Dendritic cell treated with granulocyte-macrophage colony-stimulating factor and Interleukin-4, amounts not matched to agents 40 ng/mL and 50 ng/mL, for 4 days (primary cell): ENCODE measurements at regions not wholly inside any gene's neighbourhood (a gene's known extent, or its start where the extent isn't known, plus 50 kb on each side); places are given as distances from the start of the nearest gene placed in this dataset.

Source experiments
- H3K27ac Mint-ChIP-seq: one replicate; pipeline ENCODE4 v1.8.0; 2022; ENCODE audit warnings: mild to moderate bottlenecking, mixed read lengths
- H3K27me3 Mint-ChIP-seq: one replicate; pipeline ENCODE4 v1.8.0; 2022; ENCODE audit warnings: mild to moderate bottlenecking, mixed read lengths
- H3K36me3 Mint-ChIP-seq: one replicate; pipeline ENCODE4 v1.8.0; 2022; ENCODE audit warnings: low read depth, mixed read lengths
- H3K4me1 Mint-ChIP-seq: one replicate; pipeline ENCODE4 v1.8.0; 2022; ENCODE audit warnings: low read depth, mixed read lengths
- H3K4me3 Mint-ChIP-seq: one replicate; pipeline ENCODE4 v1.8.0; 2022; ENCODE audit warnings: mild to moderate bottlenecking, moderate library complexity, mixed read lengths
- H3K9me3 Mint-ChIP-seq: one replicate; pipeline ENCODE4 v1.8.0; 2022; ENCODE audit warnings: mixed read lengths
- intact Hi-C: fragments of 100-400 bp; cut with micrococcal nuclease; formaldehyde crosslinking; loops from one replicate; pipeline ENCODE4 v1.15.0; 2022

DNA sequence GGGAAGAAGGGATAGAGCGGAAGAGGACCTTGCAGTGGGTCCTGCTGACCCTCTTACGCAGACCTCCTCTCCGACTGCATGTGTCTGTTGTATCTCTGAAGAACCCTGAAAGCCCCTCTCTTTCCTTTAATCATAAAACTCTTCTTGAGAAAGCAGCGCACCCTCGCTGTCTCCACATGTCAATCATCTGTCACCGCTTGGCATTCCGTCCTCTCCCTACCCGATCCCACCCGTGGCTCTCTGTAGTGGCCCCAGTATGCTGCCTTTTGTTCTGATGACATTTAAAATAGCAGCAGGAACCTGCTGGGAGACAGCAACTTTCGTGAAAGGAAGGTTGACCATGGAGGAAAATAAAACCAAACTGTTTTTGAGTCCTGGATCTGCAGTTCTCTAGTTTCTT, 582.9 kb upstream of the SALL3 start:
- Mint-ChIP-seq H3K27me3 (no peaks in the 10 kb centered on the region), H3K4me3 (no peak overlapping the region), H3K9me3 (no peaks in the 10 kb centered on the region), H3K4me1 (no peaks in the 10 kb centered on the region), H3K36me3 (no peaks in the 10 kb centered on the region), H3K27ac (no peak overlapping the region)
- intact Hi-C loops: no loop called here

GRCh38 chr18:78399992-78400503, 579.6 kb upstream of the SALL3 start:
- Mint-ChIP-seq H3K9me3 (no peaks in the 10 kb centered on the region), H3K4me1 (no peaks in the 10 kb centered on the region), H3K27ac (no peak overlapping the region), H3K36me3 (no peaks in the 10 kb centered on the region), H3K4me3 (no peak overlapping the region), H3K27me3 (no peaks in the 10 kb centered on the region)
- intact Hi-C loops: no loop called here

- Mint-ChIP-seq H3K4me3 (no peak overlapping the region), H3K4me1 (no peaks in the 10 kb centered on the region), H3K27ac (no peak overlapping the region), H3K36me3 (no peaks in the 10 kb centered on the region), H3K27me3 (peaks cover 8% of the 10 kb centered on the region), H3K9me3 (no peaks in the 10 kb centered on the region)
- intact Hi-C loops: no loop called here
Measured at GRCh38 chr18:78402440-78402839, 577.2 kb upstream of the SALL3 start.

DNA sequence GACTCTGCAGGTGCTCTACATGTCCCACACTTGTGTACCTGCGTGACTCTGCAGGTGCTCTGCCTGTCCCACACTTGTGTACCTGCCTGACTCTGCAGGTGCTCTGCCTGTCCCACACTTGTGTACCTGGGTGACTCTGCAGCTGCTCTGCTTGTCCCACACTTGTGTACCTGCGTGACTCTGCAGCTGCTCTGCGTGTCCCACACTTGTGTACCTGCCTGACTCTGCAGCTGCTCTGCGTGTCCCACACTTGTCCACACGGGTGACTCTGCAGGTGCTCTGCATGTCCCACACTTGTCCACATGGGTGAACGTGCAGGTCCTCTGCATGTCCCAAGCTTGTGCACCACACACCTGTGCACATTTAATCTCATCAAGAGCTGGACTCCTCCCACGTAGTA, 576.7 kb upstream of the SALL3 start:
- Mint-ChIP-seq H3K36me3 (no peaks in the 10 kb centered on the region), H3K4me1 (no peaks in the 10 kb centered on the region), H3K27me3 (peaks cover 10% of the 10 kb centered on the region), H3K27ac (no peak overlapping the region), H3K9me3 (no peaks in the 10 kb centered on the region), H3K4me3 (no peak overlapping the region)
- intact Hi-C loops: no loop called here

GRCh38 chr18:78403371-78403770, 576.2 kb upstream of the SALL3 start:
- Mint-ChIP-seq H3K4me1 (no peaks in the 10 kb centered on the region), H3K4me3 (no peak overlapping the region), H3K27me3 (peaks cover 10% of the 10 kb centered on the region), H3K36me3 (no peaks in the 10 kb centered on the region), H3K27ac (no peak overlapping the region), H3K9me3 (no peaks in the 10 kb centered on the region)
- intact Hi-C loops: no loop called here

GRCh38 chr18:78405763-78406162, 573.9 kb upstream of the SALL3 start:
- H3K27me3 Mint-ChIP-seq: peaks cover 10% of the 10 kb centered on the region
- no peaks in the 10 kb centered on the region for H3K4me1 Mint-ChIP-seq
- H3K36me3 Mint-ChIP-seq: no peaks in the 10 kb centered on the region
- intact Hi-C loops: no loop called here
- no peak overlapping the region for H3K27ac Mint-ChIP-seq
- no peaks in the 10 kb centered on the region for H3K9me3 Mint-ChIP-seq
- H3K4me3 Mint-ChIP-seq: no peak overlapping the region

GRCh38 chr18:78406743-78407465, 572.7 kb upstream of the SALL3 start:
- no peak overlapping the region for H3K27ac Mint-ChIP-seq
- no peaks in the 10 kb centered on the region for H3K9me3 Mint-ChIP-seq
- intact Hi-C loops: no loop called here
- no peaks in the 10 kb centered on the region for H3K4me1 Mint-ChIP-seq
- no peak overlapping the region for H3K4me3 Mint-ChIP-seq
- no peaks in the 10 kb centered on the region for H3K36me3 Mint-ChIP-seq
- H3K27me3 Mint-ChIP-seq: peaks cover 10% of the 10 kb centered on the region

DNA sequence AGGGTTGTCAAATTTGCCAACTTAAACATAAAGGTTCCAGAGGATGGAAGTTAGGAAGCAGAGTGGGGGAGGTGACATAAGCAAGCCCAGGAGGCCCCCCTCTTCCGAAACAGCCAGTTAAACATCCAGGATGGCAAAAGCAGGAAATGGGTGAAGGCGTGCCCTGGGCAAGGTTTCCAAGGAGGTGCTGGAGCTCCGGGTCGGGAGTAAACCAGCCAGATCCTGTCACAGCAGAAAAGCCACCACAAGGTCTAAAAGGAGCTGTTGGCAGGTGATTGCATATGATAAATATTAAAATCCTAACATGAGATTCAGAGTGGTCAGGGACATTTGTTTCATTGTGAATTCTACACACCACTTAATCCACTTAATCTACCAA, 572.2 kb upstream of the SALL3 start:
- Mint-ChIP-seq H3K9me3 (no peaks in the 10 kb centered on the region), H3K4me3 (no peak overlapping the region)

DNA sequence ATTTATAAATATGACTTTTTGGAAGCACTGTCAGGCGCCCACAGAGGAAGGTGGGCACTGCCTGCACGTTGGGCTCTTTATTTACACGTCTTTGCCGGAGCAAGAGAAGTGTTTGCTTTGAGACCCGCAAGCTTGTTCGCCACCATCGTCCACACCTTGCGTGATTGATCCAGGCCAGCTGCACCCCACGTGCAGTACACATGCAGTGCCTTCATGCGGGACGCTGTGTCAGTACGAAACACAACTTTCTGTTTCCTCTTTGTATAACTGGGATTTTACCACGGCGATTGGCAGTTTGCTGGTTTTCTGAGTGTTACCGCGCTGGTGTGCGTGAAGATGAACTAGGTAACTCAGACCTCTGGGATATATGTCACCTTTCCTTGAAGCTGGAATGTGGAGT, 571.0 kb upstream of the SALL3 start:
- Mint-ChIP-seq H3K4me1 (no peaks in the 10 kb centered on the region), H3K9me3 (no peaks in the 10 kb centered on the region), H3K36me3 (no peaks in the 10 kb centered on the region), H3K27ac (no peak overlapping the region), H3K4me3 (no peak overlapping the region), H3K27me3 (peaks cover 10% of the 10 kb centered on the region)
- intact Hi-C loops: no loop called here

More for the DNA sequence above, 572.2 kb upstream of the SALL3 start:
- intact Hi-C loops: no loop called here
- Mint-ChIP-seq H3K36me3 (no peaks in the 10 kb centered on the region), H3K27ac (no peak overlapping the region), H3K4me1 (no peaks in the 10 kb centered on the region), H3K27me3 (peaks cover 10% of the 10 kb centered on the region)

DNA sequence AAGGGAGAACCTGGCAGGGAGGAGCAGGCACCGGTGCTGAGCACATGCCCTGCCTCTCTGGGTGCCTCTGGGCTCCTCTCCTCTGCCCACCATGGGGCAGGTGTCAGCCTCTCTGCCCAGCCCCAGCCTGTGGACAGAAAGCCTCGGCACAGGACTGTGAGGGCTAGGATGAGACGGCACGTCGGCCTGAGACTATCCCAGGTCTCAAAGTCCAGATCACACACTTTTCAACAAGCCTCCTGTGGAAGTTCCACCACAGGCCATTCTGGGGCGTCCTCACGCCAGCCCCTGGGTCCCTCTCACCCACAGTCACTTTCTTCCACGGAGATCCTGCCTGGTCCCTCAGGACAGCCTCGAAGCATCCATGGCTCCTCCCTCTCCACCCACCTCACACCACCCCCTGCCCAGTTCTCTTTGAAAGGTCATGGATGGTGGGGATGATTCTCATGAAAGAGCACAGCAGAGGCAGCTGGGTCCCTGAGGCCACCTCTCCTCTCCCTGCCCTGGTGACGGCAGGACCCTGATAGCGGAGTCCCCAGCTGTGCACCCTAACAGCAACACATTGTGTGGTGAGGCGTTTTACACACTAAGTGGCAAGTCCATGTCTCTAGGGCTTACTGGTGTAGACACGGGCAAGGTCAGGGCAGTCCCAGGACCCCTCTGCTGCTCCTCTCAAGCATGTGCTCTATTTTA, 569.4 kb upstream of the SALL3 start:
- Mint-ChIP-seq H3K36me3 (no peaks in the 10 kb centered on the region), H3K4me3 (no peak overlapping the region), H3K27ac (no peak overlapping the region), H3K4me1 (no peaks in the 10 kb centered on the region), H3K9me3 (no peaks in the 10 kb centered on the region), H3K27me3 (peaks cover 10% of the 10 kb centered on the region)
- intact Hi-C loops: no loop called here

GRCh38 chr18:78411539-78411938, 568.1 kb upstream of the SALL3 start:
- Mint-ChIP-seq H3K4me1 (no peaks in the 10 kb centered on the region), H3K36me3 (no peaks in the 10 kb centered on the region), H3K4me3 (no peak overlapping the region), H3K27ac (no peak overlapping the region), H3K9me3 (no peaks in the 10 kb centered on the region), H3K27me3 (peaks cover 11% of the 10 kb centered on the region)
- intact Hi-C loops: no loop called here

GRCh38 chr18:78414302-78414701, 565.3 kb upstream of the SALL3 start:
- intact Hi-C loops: no loop called here

DNA sequence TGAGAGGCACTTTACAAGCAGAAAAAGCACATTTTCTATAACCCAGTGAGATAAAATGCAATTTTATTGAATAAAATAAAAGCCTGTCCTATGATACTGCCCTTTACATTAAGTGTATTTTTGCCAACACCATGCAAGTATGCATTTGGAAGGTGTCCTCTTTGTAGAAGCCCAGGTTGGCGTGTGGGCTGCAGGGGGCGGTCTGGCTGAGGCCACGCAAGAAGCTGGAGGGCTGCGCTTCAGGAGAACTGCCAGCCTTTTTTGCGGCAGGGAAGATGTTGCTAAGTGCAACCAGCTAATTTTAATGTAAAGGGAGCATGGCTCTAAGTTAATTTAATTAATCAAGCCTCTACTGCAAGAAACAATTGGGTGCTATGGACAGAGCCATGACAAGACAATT, 562.8 kb upstream of the SALL3 start:
- Mint-ChIP-seq H3K36me3 (no peaks in the 10 kb centered on the region), H3K27me3 (peaks cover 1% of the 10 kb centered on the region), H3K4me3 (no peak overlapping the region), H3K4me1 (no peaks in the 10 kb centered on the region), H3K9me3 (no peaks in the 10 kb centered on the region), H3K27ac (no peak overlapping the region)
- intact Hi-C loops: no loop called here

More at GRCh38 chr18:78414302-78414701, 565.3 kb upstream of the SALL3 start:
- Mint-ChIP-seq H3K27ac (no peak overlapping the region), H3K4me1 (no peaks in the 10 kb centered on the region), H3K36me3 (no peaks in the 10 kb centered on the region), H3K4me3 (no peak overlapping the region), H3K9me3 (no peaks in the 10 kb centered on the region), H3K27me3 (peaks cover 1% of the 10 kb centered on the region)

GRCh38 chr18:78418379-78418778, 561.2 kb upstream of the SALL3 start:
- peaks cover 1% of the 10 kb centered on the region for H3K27me3 Mint-ChIP-seq
- H3K36me3 Mint-ChIP-seq: no peaks in the 10 kb centered on the region
- H3K9me3 Mint-ChIP-seq: no peaks in the 10 kb centered on the region
- H3K27ac Mint-ChIP-seq: no peak overlapping the region
- no peaks in the 10 kb centered on the region for H3K4me1 Mint-ChIP-seq
- intact Hi-C loops: no loop called here
- H3K4me3 Mint-ChIP-seq: no peak overlapping the region
